ENCODE measurements at regions not wholly inside any gene's neighbourhood (a gene's known extent, or its start where the extent isn't known, plus 50 kb on each side); places are given as distances from the start of the nearest gene placed in this dataset.

- TF ChIP-seq USF1 (CRISPR knock-in tag; IDR thresholded peaks at IDR 0.05) (no peak), CTCF (IDR thresholded peaks at IDR 0.05) (no peak)
Observed at GRCh38 chrX:35499071-35499862, 298.9 kb upstream of the MAGEB16 start.
